ENCODE measurements at regions not wholly inside any gene's neighbourhood (a gene's known extent, or its start where the extent isn't known, plus 50 kb on each side); places are given as distances from the start of the nearest gene placed in this dataset.

DNA sequence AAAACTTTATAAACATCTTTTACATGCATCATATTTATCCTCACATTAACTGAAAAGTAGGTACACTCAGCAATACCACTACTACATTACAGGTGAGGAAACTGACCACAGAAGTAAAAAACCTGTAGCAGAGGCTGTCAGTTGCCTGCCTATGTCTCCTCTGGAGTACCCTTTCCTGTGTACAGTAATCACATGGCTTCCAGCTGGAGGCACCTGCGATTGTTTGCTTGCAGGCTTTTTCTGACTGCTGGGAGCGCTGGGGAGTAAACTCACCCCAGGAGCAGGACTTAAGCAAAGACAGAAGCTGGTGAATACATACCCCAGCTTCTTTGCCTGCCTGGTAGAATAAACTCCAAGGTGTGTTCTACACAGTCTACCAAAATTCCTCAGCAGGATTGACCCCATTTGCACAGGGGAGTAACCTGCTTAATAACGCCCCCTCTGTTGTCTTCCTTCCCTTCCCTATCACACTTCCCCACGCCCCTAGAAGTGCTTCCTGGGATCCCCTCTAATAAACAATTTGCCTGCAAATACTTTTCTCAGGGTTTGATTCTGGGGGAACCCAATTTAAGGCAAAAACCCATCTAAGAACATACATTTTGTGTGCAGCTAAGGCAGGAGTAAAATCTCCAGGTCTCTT lies 138.9 kb downstream of the PTH2R start:
- no peak for DNase-seq

DNA sequence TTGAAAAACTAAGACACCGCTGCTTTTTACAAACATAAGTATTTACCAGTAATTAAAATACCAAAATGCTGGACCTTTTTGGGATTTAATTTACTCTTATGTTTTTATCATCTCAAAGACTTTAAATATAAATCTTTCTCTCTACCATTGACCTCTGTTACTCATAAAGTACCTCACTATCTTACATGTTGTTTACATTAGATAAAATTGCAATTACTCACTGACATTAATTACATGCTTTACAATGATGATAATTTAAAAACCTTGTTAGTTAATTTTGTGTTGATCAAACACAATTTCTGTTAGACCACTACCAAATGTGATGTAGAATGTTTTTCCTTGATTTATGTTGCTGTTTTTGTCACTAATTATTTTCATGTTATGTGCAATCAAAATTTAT lies 139.5 kb downstream of the PTH2R start:
- no peak for DNase-seq

DNA sequence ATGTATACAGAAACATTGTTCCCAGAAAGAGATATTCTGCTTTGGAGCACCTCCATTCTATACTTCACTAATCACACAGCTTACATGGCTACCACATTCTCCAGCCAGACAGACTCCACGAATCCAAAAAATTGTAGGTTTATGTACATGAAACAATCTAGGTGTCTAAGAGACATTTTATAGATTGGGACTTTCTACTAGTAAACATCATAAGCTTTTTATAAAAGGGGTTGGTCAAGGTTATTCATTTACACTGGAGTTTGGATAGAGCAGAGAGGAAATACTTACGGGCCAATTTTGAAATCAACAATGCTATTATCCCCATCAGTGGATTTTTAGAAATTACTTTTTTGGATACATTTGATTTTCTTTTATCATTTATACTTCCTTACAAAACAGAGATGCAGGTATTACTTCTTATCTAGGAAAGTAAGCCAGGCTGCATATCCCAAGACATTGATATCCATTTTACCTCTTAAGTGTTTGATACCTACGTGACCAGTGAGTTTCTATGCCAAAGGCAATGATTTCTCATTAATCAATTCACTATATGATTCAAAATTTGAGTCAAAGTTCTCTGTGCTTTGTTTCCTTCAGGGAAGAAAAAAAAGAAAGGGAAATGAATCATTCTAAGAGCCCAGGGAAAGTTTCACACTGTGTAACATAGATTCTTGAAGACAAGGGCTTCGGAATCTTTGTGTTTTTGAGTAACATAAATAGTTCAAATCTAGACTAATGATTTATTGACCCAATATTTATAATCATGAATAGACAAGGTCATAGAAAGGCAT lies 140.5 kb downstream of the PTH2R start:
- no peak for DNase-seq

DNA sequence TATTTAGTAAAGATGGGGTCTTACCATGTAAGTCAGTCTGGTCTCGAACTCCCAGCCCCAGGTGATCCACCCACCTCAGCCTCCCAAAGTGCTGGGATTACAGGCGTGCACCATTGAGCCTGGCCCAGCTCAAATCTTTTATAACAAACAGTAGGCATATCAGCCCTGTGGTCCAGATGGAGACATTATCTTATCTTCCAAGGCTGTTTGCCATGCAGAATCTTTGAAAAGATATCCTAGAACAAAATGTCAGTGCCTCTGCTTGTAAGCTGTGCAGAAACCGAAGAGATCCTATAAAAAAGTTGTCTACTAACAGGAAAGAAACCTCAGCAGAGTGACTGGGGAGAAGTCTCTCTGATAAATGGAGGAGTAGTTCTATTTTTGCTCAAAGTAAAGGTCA lies 142.1 kb downstream of the PTH2R start:
- DNase-seq: no peak

- DNase-seq: no peak
These were observed 143.1 kb downstream of the PTH2R start for GRCh38 chr2:208549546-208550158.

DNA sequence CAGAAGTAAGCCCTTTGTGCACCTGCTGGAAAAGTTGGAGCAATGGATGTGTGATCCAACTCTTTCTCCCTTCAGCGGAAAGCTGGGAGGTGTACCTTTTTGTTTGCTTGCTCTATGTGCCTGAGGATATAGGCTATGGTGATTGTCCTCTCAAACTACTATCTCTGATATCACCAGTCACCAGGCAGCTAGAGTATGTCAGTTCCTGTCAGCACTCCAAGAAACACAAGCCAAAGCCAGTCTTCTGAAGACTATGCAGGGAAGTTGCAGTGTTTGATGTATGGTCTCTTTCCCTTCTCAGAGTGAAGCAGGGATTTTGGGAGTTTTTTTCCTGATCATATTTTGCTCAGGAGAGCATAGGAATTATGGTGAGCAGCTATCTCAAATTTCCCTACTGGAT lies 146.4 kb downstream of the PTH2R start:
- no peak for DNase-seq

DNA sequence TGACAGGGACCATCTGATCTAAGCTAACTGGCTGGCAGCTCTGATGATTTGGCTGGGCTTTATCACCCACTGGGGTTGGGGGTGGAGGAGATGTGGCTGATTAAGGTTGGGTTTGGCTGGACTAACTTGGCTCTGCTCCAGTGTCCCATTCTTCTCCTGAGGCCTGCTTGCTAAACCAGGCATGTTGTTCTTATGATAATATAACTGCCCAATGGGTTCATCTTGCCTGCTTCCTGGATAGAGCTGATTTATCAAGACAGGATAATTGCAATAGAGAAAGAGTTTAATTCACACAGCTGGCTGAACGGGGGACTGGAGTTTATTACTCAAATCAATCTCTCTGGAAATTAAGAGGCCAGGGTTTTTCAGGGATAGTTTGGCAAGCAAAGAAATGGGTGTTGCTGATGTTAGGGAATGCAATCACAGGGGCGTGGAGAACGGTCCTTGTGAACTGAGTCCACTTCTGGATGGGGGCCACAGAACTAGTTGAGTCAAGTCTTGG lies 150.4 kb downstream of the PTH2R start:
- DNase-seq: no peak

GRCh38 chr2:208565690-208566416 lies 159.3 kb downstream of the PTH2R start:
- no peak for DNase-seq

- no peak for DNase-seq
These were observed 161.6 kb downstream of the PTH2R start for GRCh38 chr2:208568203-208568602.

DNA sequence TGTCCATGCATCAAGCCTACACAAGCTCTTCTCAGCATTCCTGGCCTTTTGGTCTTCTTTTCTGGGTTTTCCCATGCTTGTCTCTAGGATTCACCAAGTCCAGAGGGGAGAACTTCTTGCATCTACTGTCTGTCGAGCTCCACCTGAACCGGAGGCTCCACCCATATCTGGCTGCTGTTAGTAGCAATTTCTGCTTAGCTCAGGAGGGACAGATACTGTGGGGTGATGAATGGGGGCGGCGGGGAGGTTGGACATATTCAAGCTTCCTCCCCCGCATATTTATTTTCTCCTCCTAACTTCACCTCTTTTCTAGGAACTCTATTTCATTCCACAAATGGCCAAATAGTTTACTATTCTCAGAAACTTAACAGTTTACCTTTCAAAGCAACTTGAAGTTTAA lies 163.5 kb downstream of the PTH2R start:
- no peak for DNase-seq

- peak; percentile 9 for DNase-seq
These were observed 164.5 kb downstream of the PTH2R start for GRCh38 chr2:208570851-208571763.

DNA sequence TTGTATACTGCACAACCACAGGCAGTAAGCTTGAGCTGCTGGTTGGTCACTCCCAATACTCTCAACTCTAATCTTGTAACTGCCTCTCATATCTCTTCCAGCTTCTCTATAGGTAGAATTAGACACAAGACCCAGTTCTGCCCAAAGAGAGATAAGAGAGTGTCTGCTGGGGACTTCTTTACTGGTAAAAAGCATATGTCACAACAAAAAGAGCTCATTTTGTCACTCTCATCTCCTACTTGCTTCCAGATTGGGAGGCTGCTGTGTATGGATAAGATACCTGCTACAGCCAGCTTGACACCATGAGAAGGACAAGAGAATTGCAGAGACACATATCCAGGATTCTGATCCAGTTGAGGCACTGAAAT lies 165.2 kb downstream of the PTH2R start:
- DNase-seq: no peak

DNA sequence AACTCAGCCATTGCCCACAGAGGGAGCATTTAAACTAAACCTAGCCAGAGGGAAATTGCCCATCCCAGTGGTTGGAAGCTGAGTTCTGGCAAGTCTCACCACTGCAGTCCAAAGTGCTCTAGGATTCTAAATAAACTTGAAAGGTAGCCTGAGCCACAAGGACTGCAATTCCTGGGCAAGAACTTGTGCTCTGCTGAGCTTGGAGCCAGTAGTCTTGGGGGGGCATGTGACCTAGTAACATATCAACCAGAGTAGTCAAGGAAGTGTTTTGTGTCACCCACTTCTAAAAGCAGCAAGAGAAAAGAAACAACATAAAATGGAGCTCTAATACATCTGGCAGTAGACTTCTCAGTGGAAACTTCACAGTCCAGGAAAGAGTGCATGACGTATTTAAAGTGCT lies 167.0 kb downstream of the PTH2R start:
- no peak for DNase-seq

DNA sequence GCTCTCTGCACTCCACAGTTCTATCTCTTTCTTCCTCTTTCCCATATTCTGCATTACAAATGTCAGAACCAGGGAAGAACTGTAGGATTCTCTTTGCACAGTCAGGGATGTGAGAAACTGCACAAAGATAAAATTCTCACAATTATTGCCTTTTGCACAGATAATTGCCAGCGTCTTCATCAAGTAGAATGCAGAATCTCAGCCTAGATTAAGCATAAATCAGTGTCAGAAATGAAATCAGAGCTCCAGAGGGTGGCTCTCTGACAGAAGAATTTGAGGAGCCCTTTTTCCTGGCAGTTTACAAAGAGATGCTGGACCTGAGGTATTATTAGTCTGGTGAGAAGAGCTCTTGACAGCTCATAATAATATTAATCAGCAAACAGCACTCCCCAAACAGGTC lies 173.1 kb downstream of the PTH2R start:
- no peak for DNase-seq

GRCh38 chr2:208584378-208584985 lies 177.9 kb downstream of the PTH2R start:
- no peak for DNase-seq

GRCh38 chr2:208586516-208586915 lies 179.9 kb downstream of the PTH2R start:
- no peak for DNase-seq

DNA sequence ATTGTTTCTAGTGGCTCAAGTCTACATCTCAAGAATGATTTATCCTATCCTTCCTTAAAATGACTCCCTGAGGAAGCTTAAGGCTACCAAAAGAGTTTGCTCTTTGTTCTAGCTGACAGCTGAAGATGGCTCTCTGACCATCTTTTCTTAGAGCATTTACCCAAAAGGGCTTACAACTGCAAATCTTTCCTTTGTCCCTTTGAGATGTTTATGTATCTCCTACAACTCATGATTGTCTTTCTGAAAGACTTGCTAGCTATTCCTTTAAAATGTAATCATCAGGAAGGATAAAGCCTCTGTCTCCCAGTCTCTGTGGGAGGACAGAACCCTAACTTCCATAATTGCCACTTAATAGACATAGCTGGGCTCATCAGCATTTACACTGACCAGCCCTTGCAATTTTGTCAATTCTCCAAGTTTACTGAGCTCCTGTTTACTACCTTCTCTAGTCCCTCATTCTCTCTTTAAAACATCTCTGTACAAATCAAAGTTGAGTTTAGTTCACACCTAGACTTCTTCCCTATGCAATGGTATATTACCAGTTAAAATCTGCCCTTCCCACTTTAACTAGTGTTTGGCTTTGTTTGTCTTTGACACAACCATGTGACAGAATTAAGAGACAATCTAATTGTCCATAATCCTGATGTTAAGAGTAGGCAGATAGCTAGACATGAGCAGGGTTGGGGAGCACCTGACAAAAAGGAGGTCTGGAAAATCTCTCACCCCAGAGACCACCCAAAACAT lies 188.2 kb downstream of the PTH2R start:
- DNase-seq: no peak

DNA sequence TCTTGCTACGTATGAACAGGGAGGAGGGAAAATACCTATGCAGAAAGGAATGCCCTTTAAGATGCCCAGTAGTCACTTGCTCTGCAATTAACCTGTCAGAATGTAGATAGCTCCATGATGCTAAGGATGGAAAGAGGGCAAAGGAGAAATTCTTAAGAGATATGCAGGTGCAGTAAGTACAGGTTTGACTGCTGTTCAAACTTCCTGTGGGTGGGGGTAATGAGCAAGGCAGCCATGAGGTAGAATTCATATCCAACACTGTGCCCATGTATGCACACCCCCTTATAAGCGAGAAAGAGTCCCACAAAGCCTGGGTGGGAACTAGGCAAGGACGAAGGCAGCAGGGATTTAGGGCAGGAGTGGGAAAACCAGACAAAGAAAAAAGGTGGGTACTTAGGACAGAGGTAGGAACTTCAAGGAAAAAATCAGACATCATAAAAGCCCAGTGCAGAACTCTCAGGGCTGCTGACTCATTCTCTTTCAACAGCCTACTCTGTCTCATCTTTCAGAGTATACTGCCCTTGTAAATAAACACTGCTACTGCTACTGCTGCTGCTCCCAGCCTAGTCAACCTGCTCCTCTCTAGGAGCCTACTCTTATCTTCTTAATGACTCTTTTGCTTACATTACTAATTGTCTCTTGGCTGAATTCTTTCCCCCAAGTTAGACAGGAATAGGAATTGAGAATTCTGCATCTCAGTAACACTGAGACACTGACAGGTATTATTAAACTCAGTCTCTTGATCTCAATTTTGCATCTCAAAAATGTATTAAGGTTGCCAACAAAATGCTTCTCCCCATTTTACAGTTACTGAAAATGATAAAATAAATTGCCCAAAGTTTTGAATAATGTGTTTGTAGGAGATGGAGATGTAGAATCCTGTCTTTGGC lies 189.0 kb downstream of the PTH2R start:
- no peak for DNase-seq

GRCh38 chr2:208607694-208608093 lies 201.1 kb downstream of the PTH2R start:
- no peak for DNase-seq

Measured in RPMI8226 (cell line).